GM20000 (cell line): ENCODE measurements at regions not wholly inside any gene's neighbourhood (a gene's known extent, or its start where the extent isn't known, plus 50 kb on each side); places are given as distances from the start of the nearest gene placed in this dataset.

Experiments used
- DNase-seq: peaks from one replicate; pipeline ENCODE4 v3.0.0; 2012; ENCODE audit warnings: low spot score
- CTCF ChIP-seq: IDR thresholded peaks from 2 replicates; pipeline ENCODE4 v1.5.1; 2012; ENCODE audit warnings: mild to moderate bottlenecking, control low read depth; ENCODE audit errors: extremely low read depth, missing control alignments

GRCh38 chr5:57408714-57409113 is 73.9 kb downstream of the ACTBL2 start:
- no peak for TF ChIP-seq CTCF
- no peak for DNase-seq

- TF ChIP-seq CTCF = no peak
- no peak for DNase-seq
These were observed 74.3 kb downstream of the ACTBL2 start for GRCh38 chr5:57408285-57408684.

- no peak for TF ChIP-seq CTCF
- DNase-seq = no peak
These were observed 75.2 kb downstream of the ACTBL2 start for GRCh38 chr5:57407391-57407790.

- TF ChIP-seq CTCF = no peak
- no peak for DNase-seq
These were observed 76.0 kb downstream of the ACTBL2 start for GRCh38 chr5:57406641-57407040.

- TF ChIP-seq CTCF = no peak
- no peak for DNase-seq
These were observed 76.6 kb downstream of the ACTBL2 start for GRCh38 chr5:57405984-57406383.

GRCh38 chr5:57402761-57403160 is 79.8 kb downstream of the ACTBL2 start:
- no peak for DNase-seq
- no peak for TF ChIP-seq CTCF

- TF ChIP-seq CTCF = no peak
- no peak for DNase-seq
These were observed 80.3 kb downstream of the ACTBL2 start for GRCh38 chr5:57402348-57402747.
